Astrocyte (in vitro differentiated cells and primary cell): ENCODE measurements at regions not wholly inside any gene's neighbourhood (a gene's known extent, or its start where the extent isn't known, plus 50 kb on each side); places are given as distances from the start of the nearest gene placed in this dataset.

Experiments used
- DNase-seq: peaks from one replicate; pipeline ENCODE4 v3.0.0-alpha.2; 2010; ENCODE audit warnings: low read depth
- FAIRE-seq: peaks from 2 replicates; lab custom pipeline; 2011; peaks lifted over from hg19 to GRCh38; lab: Jason Lieb, UNC
- H2AFZ ChIP-seq: 2 replicates; pipeline ENCODE4 v1.6.0; 2012; ENCODE audit warnings: low read depth, low read length, inconsistent platforms
- H3K27ac ChIP-seq: 2 replicates; pipeline ENCODE4 v1.5.1; 2011; ENCODE audit warnings: low read depth, low read length, inconsistent platforms
- H3K27me3 ChIP-seq: 2 replicates; pipeline ENCODE4 v1.6.0; 2011; ENCODE audit warnings: low read length, inconsistent platforms; ENCODE audit not compliant: insufficient read depth
- H3K36me3 ChIP-seq: 2 replicates; pipeline ENCODE4 v1.5.1; 2011; ENCODE audit warnings: low read length, inconsistent platforms; ENCODE audit not compliant: insufficient read depth
- H3K4me1 ChIP-seq: 2 replicates; pipeline ENCODE4 v1.5.1; 2011; ENCODE audit warnings: low read length, inconsistent platforms; ENCODE audit not compliant: insufficient read depth
- H3K4me2 ChIP-seq: 2 replicates; pipeline ENCODE4 v1.6.0; 2012; ENCODE audit warnings: low read length, inconsistent platforms
- H3K4me3 ChIP-seq: 2 replicates; pipeline ENCODE4 v1.5.1; 2011; ENCODE audit warnings: low read depth, mild to moderate bottlenecking, low read length, inconsistent platforms; ENCODE audit not compliant: insufficient read depth
- H3K79me2 ChIP-seq: 2 replicates; pipeline ENCODE4 v1.6.0; 2012; ENCODE audit warnings: mild to moderate bottlenecking, low read length, inconsistent platforms; ENCODE audit not compliant: insufficient read depth
- H3K9ac ChIP-seq: 2 replicates; pipeline ENCODE4 v1.6.0; 2012; ENCODE audit warnings: mild to moderate bottlenecking, low read length, inconsistent platforms
- H3K9me3 ChIP-seq: 2 replicates; pipeline ENCODE4 v1.5.1; 2012; ENCODE audit warnings: low read depth, mild to moderate bottlenecking, low read length, inconsistent platforms; ENCODE audit not compliant: insufficient read depth
- H4K20me1 ChIP-seq: 2 replicates; pipeline ENCODE4 v1.6.0; 2012; ENCODE audit warnings: low read length, inconsistent platforms; ENCODE audit not compliant: insufficient read depth
- H3K27ac Mint-ChIP-seq: one replicate; pipeline ENCODE4 v1.8.0; 2021; ENCODE audit warnings: mild to moderate bottlenecking, mixed read lengths; ENCODE audit not compliant: unreplicated experiment
- H3K27me3 Mint-ChIP-seq: one replicate; pipeline ENCODE4 v1.8.0; 2021; ENCODE audit warnings: low read depth, mixed read lengths; ENCODE audit not compliant: unreplicated experiment
- H3K36me3 Mint-ChIP-seq: one replicate; pipeline ENCODE4 v1.8.0; 2021; ENCODE audit warnings: low read depth, mixed read lengths; ENCODE audit not compliant: unreplicated experiment
- H3K4me1 Mint-ChIP-seq: one replicate; pipeline ENCODE4 v1.8.0; 2021; ENCODE audit warnings: low read depth, mixed read lengths; ENCODE audit not compliant: unreplicated experiment
- H3K4me3 Mint-ChIP-seq: one replicate; pipeline ENCODE4 v1.8.0; 2021; ENCODE audit warnings: mild to moderate bottlenecking, moderate library complexity, mixed read lengths; ENCODE audit not compliant: unreplicated experiment
- H3K9me3 Mint-ChIP-seq: one replicate; pipeline ENCODE4 v1.8.0; 2021; ENCODE audit warnings: mild to moderate bottlenecking, mixed read lengths; ENCODE audit not compliant: unreplicated experiment
- EZH2 ChIP-seq: IDR thresholded peaks from 2 replicates; pipeline ENCODE4 v1.6.1; 2012; ENCODE audit warnings: mild to moderate bottlenecking, low read length, inconsistent platforms; ENCODE audit not compliant: insufficient read depth
- TF ChIP-seq, protein P1 (sequence below): IDR thresholded peaks from 2 replicates; pipeline ENCODE4 v1.5.1; 2011; ENCODE audit warnings: low read depth, mild to moderate bottlenecking, inconsistent platforms, low read length, moderate library complexity; ENCODE audit not compliant: insufficient read depth

DNA sequence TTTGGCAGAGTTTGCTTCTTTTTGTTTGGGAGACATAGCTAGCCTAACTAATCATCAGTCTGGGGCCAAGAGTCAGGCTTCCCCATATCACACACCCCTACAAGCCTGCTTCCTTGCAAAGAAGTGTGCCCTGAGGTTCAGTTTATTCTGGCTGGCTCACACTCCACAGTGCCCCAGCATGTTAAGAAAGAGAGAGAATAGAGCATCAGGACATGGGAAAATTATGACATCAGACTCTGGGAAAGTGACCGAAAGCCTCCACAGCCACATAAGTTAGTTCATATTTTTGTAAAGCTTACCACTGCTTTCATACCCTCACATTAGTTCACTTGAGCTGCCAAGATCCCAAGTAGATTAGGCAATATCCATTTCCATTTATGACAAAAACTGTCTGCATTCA, 63.0 kb upstream of the CFAP161 start:
- no peaks in the 10 kb centered on the region for H4K20me1 ChIP-seq
- no peak overlapping the region for H3K9ac ChIP-seq
- H3K79me2 ChIP-seq, result no peaks in the 10 kb centered on the region
- Mint-ChIP-seq H3K9me3 (no peaks in the 10 kb centered on the region), H3K4me3 (no peak overlapping the region), H3K27me3 (no peaks in the 10 kb centered on the region), H3K27ac (no peak overlapping the region), H3K4me1 (peaks cover 4% of the 10 kb centered on the region), H3K36me3 (no peaks in the 10 kb centered on the region)
- peaks cover 4% of the 10 kb centered on the region for H3K4me1 ChIP-seq
- no peak overlapping the region for H3K27ac ChIP-seq
- H3K27me3 ChIP-seq, result no peaks in the 10 kb centered on the region
- no peaks in the 10 kb centered on the region for H3K9me3 ChIP-seq
- TF ChIP-seq, protein P1, sequence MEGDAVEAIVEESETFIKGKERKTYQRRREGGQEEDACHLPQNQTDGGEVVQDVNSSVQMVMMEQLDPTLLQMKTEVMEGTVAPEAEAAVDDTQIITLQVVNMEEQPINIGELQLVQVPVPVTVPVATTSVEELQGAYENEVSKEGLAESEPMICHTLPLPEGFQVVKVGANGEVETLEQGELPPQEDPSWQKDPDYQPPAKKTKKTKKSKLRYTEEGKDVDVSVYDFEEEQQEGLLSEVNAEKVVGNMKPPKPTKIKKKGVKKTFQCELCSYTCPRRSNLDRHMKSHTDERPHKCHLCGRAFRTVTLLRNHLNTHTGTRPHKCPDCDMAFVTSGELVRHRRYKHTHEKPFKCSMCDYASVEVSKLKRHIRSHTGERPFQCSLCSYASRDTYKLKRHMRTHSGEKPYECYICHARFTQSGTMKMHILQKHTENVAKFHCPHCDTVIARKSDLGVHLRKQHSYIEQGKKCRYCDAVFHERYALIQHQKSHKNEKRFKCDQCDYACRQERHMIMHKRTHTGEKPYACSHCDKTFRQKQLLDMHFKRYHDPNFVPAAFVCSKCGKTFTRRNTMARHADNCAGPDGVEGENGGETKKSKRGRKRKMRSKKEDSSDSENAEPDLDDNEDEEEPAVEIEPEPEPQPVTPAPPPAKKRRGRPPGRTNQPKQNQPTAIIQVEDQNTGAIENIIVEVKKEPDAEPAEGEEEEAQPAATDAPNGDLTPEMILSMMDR, result no peak
- no peak for TF ChIP-seq EZH2
- H2AFZ ChIP-seq, result no peak overlapping the region
- H3K4me3 ChIP-seq, result no peak overlapping the region
- DNase-seq (peak; percentile 53), FAIRE-seq (peak; percentile 17)
- H3K36me3 ChIP-seq, result no peaks in the 10 kb centered on the region
- peak overlapping the region; percentile 28 for H3K4me2 ChIP-seq

DNA sequence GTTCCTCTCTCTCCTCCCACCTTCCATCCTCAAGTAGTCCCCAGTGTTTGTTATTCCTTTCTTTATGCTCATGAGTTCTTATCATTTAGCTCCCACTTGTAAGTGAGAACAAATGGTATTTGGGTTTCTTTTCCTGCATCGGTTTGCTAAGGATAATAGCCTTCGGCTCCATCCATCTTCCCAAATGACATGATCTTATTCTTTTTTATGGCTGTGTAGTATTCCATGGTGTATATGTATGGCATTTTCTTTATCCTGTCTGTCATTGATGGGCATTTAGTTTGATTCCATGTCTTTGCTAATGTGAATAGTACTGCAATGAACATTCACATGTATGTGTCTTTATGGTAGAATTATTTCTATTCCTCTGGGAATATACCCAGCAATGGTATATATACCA, 62.4 kb upstream of the CFAP161 start:
- Histone ChIP-seq H3K9ac (no peak overlapping the region), H3K36me3 (no peaks in the 10 kb centered on the region), H4K20me1 (no peaks in the 10 kb centered on the region), H3K4me3 (no peak overlapping the region), H3K4me2 (no peak overlapping the region), H3K27me3 (no peaks in the 10 kb centered on the region), H3K4me1 (peaks cover 4% of the 10 kb centered on the region), H3K79me2 (no peaks in the 10 kb centered on the region), H2AFZ (no peak overlapping the region), H3K27ac (no peak overlapping the region), H3K9me3 (no peaks in the 10 kb centered on the region)
- Mint-ChIP-seq H3K9me3 (no peaks in the 10 kb centered on the region), H3K36me3 (no peaks in the 10 kb centered on the region), H3K4me3 (no peak overlapping the region), H3K27ac (no peak overlapping the region), H3K27me3 (no peaks in the 10 kb centered on the region), H3K4me1 (peaks cover 4% of the 10 kb centered on the region)
- FAIRE-seq, result no peak
- DNase-seq, result no peak
- TF ChIP-seq, protein P1, result no peak
- TF ChIP-seq EZH2, result no peak

DNA sequence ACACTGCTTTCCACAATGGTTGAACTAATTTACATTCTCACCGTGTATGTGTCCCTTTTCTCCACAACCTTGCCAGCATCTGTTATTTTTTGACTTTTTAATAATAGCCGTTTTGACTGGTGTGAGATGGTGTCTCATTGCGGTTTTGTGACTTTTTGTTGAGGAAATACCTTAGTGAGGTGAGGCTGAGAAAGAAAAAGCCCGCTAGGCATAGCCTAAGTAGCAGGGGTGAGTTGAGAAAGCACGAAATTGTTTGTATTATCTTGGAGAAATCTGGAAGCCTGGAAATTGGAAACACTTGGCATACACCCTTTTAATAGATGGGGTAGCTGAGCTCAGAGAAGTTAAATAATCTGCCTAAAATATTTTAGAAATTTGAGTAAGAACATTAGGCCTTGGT, 61.5 kb upstream of the CFAP161 start:
- Mint-ChIP-seq H3K36me3 (no peaks in the 10 kb centered on the region), H3K4me3 (no peak overlapping the region), H3K4me1 (peaks cover 4% of the 10 kb centered on the region), H3K27me3 (no peaks in the 10 kb centered on the region), H3K27ac (no peak overlapping the region), H3K9me3 (no peaks in the 10 kb centered on the region)
- no peak overlapping the region for H3K4me3 ChIP-seq
- H3K9me3 ChIP-seq, result no peaks in the 10 kb centered on the region
- TF ChIP-seq, protein P1, result no peak
- TF ChIP-seq EZH2, result no peak
- H3K36me3 ChIP-seq, result no peaks in the 10 kb centered on the region
- no peak overlapping the region for H3K4me2 ChIP-seq
- H2AFZ ChIP-seq, result no peak overlapping the region
- FAIRE-seq (no peak), DNase-seq (no peak)
- H3K4me1 ChIP-seq, result peaks cover 4% of the 10 kb centered on the region
- no peaks in the 10 kb centered on the region for H3K27me3 ChIP-seq
- no peak overlapping the region for H3K9ac ChIP-seq
- no peaks in the 10 kb centered on the region for H4K20me1 ChIP-seq
- no peaks in the 10 kb centered on the region for H3K79me2 ChIP-seq
- no peak overlapping the region for H3K27ac ChIP-seq
